ENCODE measurements at regions not wholly inside any gene's neighbourhood (a gene's known extent, or its start where the extent isn't known, plus 50 kb on each side); places are given as distances from the start of the nearest gene placed in this dataset.

DNA sequence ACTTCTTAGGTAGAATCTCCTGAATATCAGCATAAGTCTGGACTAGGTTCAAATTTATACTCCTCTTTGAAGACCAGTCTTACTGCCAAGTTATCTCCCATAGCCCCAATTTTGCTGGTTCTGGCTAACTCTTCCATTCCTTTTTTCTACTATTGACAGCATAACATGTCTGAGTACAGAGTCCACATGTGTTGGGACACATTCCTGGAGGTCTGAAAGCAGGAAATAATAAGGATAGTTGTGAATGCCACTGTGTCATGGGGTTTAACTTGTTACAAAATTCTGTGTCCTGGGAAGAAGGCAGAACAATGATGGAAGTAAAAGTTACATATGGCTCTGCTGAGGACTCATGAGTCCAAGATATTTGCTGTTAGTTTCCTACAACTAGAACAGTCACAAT is 57.4 kb upstream of the ZBTB20 start (continued):
- TF ChIP-seq HNF4G (IDR thresholded peaks at IDR 0.05; ENCODE audit: borderline replicate concordance, low read depth, low read length) (peak; percentile 30; the same call in 1 of the 2 replicates), HNF4G (CRISPR knock-in tag; IDR thresholded peaks at IDR 0.05; ENCODE audit: borderline replicate concordance, low read depth) (no peak), NR2F1 (CRISPR knock-in tag; IDR thresholded peaks at IDR 0.05) (no peak), HHEX (CRISPR knock-in tag; IDR thresholded peaks at IDR 0.05) (no peak), TSC22D2 (CRISPR knock-in tag; IDR thresholded peaks at IDR 0.05; ENCODE audit: borderline replicate concordance) (no peak), ZFP36L2 (CRISPR knock-in tag; IDR thresholded peaks at IDR 0.05) (no peak), NFATC3 (CRISPR knock-in tag; IDR thresholded peaks at IDR 0.05) (no peak), ZNF24 (IDR thresholded peaks at IDR 0.05) (no peak), FOXK2 (IDR thresholded peaks at IDR 0.05) (no peak), ZNF354B (CRISPR knock-in tag; IDR thresholded peaks at IDR 0.05) (no peak), SCMH1 (CRISPR knock-in tag; IDR thresholded peaks at IDR 0.05; ENCODE audit: borderline replicate concordance) (no peak), ZFYVE20 (CRISPR knock-in tag; IDR thresholded peaks at IDR 0.05; ENCODE audit: borderline replicate concordance, low read depth) (no peak), HMG20A (CRISPR knock-in tag; IDR thresholded peaks at IDR 0.05; ENCODE audit: borderline replicate concordance) (peak; percentile 37; the same call in 1 of the 2 replicates), REPIN1 (CRISPR knock-in tag; IDR thresholded peaks at IDR 0.05; ENCODE audit: borderline replicate concordance, low read depth) (no peak)
- TF ChIP-seq, protein P1, sequence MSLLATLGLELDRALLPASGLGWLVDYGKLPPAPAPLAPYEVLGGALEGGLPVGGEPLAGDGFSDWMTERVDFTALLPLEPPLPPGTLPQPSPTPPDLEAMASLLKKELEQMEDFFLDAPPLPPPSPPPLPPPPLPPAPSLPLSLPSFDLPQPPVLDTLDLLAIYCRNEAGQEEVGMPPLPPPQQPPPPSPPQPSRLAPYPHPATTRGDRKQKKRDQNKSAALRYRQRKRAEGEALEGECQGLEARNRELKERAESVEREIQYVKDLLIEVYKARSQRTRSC (CRISPR knock-in tag; IDR thresholded peaks at IDR 0.05; ENCODE audit: low read depth), result no peak
- TF ChIP-seq, protein P2, sequence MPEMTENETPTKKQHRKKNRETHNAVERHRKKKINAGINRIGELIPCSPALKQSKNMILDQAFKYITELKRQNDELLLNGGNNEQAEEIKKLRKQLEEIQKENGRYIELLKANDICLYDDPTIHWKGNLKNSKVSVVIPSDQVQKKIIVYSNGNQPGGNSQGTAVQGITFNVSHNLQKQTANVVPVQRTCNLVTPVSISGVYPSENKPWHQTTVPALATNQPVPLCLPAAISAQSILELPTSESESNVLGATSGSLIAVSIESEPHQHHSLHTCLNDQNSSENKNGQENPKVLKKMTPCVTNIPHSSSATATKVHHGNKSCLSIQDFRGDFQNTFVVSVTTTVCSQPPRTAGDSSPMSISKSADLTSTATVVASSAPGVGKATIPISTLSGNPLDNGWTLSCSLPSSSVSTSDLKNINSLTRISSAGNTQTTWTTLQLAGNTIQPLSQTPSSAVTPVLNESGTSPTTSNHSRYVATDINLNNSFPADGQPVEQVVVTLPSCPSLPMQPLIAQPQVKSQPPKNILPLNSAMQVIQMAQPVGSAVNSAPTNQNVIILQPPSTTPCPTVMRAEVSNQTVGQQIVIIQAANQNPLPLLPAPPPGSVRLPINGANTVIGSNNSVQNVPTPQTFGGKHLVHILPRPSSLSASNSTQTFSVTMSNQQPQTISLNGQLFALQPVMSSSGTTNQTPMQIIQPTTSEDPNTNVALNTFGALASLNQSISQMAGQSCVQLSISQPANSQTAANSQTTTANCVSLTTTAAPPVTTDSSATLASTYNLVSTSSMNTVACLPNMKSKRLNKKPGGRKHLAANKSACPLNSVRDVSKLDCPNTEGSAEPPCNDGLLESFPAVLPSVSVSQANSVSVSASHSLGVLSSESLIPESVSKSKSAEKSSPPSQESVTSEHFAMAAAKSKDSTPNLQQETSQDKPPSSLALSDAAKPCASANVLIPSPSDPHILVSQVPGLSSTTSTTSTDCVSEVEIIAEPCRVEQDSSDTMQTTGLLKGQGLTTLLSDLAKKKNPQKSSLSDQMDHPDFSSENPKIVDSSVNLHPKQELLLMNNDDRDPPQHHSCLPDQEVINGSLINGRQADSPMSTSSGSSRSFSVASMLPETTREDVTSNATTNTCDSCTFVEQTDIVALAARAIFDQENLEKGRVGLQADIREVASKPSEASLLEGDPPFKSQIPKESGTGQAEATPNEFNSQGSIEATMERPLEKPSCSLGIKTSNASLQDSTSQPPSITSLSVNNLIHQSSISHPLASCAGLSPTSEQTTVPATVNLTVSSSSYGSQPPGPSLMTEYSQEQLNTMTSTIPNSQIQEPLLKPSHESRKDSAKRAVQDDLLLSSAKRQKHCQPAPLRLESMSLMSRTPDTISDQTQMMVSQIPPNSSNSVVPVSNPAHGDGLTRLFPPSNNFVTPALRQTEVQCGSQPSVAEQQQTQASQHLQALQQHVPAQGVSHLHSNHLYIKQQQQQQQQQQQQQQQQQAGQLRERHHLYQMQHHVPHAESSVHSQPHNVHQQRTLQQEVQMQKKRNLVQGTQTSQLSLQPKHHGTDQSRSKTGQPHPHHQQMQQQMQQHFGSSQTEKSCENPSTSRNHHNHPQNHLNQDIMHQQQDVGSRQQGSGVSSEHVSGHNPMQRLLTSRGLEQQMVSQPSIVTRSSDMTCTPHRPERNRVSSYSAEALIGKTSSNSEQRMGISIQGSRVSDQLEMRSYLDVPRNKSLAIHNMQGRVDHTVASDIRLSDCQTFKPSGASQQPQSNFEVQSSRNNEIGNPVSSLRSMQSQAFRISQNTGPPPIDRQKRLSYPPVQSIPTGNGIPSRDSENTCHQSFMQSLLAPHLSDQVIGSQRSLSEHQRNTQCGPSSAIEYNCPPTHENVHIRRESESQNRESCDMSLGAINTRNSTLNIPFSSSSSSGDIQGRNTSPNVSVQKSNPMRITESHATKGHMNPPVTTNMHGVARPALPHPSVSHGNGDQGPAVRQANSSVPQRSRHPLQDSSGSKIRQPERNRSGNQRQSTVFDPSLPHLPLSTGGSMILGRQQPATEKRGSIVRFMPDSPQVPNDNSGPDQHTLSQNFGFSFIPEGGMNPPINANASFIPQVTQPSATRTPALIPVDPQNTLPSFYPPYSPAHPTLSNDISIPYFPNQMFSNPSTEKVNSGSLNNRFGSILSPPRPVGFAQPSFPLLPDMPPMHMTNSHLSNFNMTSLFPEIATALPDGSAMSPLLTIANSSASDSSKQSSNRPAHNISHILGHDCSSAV (CRISPR knock-in tag; IDR thresholded peaks at IDR 0.05; ENCODE audit: borderline replicate concordance), result no peak
- TF ChIP-seq, protein P3, sequence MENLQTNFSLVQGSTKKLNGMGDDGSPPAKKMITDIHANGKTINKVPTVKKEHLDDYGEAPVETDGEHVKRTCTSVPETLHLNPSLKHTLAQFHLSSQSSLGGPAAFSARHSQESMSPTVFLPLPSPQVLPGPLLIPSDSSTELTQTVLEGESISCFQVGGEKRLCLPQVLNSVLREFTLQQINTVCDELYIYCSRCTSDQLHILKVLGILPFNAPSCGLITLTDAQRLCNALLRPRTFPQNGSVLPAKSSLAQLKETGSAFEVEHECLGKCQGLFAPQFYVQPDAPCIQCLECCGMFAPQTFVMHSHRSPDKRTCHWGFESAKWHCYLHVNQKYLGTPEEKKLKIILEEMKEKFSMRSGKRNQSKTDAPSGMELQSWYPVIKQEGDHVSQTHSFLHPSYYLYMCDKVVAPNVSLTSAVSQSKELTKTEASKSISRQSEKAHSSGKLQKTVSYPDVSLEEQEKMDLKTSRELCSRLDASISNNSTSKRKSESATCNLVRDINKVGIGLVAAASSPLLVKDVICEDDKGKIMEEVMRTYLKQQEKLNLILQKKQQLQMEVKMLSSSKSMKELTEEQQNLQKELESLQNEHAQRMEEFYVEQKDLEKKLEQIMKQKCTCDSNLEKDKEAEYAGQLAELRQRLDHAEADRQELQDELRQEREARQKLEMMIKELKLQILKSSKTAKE (CRISPR knock-in tag; IDR thresholded peaks at IDR 0.05; ENCODE audit: borderline replicate concordance), result no peak
- TF ChIP-seq, protein P4, sequence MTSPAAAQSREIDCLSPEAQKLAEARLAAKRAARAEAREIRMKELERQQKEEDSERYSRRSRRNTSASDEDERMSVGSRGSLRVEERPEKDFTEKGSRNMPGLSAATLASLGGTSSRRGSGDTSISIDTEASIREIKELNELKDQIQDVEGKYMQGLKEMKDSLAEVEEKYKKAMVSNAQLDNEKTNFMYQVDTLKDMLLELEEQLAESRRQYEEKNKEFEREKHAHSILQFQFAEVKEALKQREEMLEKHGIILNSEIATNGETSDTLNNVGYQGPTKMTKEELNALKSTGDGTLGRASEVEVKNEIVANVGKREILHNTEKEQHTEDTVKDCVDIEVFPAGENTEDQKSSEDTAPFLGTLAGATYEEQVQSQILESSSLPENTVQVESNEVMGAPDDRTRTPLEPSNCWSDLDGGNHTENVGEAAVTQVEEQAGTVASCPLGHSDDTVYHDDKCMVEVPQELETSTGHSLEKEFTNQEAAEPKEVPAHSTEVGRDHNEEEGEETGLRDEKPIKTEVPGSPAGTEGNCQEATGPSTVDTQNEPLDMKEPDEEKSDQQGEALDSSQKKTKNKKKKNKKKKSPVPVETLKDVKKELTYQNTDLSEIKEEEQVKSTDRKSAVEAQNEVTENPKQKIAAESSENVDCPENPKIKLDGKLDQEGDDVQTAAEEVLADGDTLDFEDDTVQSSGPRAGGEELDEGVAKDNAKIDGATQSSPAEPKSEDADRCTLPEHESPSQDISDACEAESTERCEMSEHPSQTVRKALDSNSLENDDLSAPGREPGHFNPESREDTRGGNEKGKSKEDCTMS (CRISPR knock-in tag; conservative IDR thresholded peaks at IDR 0.05), result no peak

All from HepG2 (cell line).